Endothelial cell of umbilical vein (primary cell): ENCODE measurements at regions not wholly inside any gene's neighbourhood (a gene's known extent, or its start where the extent isn't known, plus 50 kb on each side); places are given as distances from the start of the nearest gene placed in this dataset.

Experiments
- BruUV-seq: library from RNA; stranded (reverse); fragments of 400-500 nt; replicated peaks from 2 replicates; lab custom pipeline; 2021; lab: Mats Ljungman, UMichigan
- CTCF ChIA-PET: fragments of 300-600, 350-600 bp; sonication (Branson Sonifier 250); formaldehyde crosslinking; loops from one replicate; lab custom pipeline; 2021; ENCODE audit warnings: antibody characterized with exemption, inconsistent platforms; lab: Charles Lee
- POLR2A ChIA-PET: fragments of 300-600, 350-600 bp; sonication (Branson Sonifier 250); formaldehyde crosslinking; loops from one replicate; lab custom pipeline; 2021; ENCODE audit warnings: antibody characterized with exemption, inconsistent platforms; lab: Charles Lee
- DNase-seq: peaks from one replicate; pipeline ENCODE4 v3.0.0-alpha.2; 2011; ENCODE audit warnings: low read depth, low spot score
- FAIRE-seq: peaks from 2 replicates; lab custom pipeline; 2011; peaks lifted over from hg19 to GRCh38; lab: Jason Lieb, UNC
- H2AFZ ChIP-seq: 2 replicates; pipeline ENCODE4 v1.6.0; 2012; ENCODE audit warnings: low read depth, low read length, control low read depth, inconsistent platforms
- H3K27ac ChIP-seq: 2 replicates; pipeline ENCODE4 v1.5.1; 2011; ENCODE audit warnings: low read depth, mild to moderate bottlenecking, control low read depth, low read length, moderate library complexity; ENCODE audit not compliant: insufficient read depth
- H3K27me3 ChIP-seq, 2 experiments: 2 replicates each; pipeline versions ENCODE4 v1.6.0 to v1.6.1; 2011; ENCODE audit warnings: low read length in 2 of 2, mixed read lengths in 1 of 2; ENCODE audit not compliant: control insufficient read depth in 2 of 2, insufficient read depth in 2 of 2
- H3K36me3 ChIP-seq, 2 experiments: 2 replicates in 1 of 2; 3 replicates in 1 of 2; pipeline ENCODE4 v1.5.1; 2011; ENCODE audit warnings: low read length in 2 of 2, mild to moderate bottlenecking in 1 of 2, moderate library complexity in 1 of 2; ENCODE audit not compliant: control insufficient read depth in 2 of 2, insufficient read depth in 2 of 2; ENCODE audit errors: extremely low read depth in 1 of 2
- H3K4me1 ChIP-seq: 3 replicates; pipeline ENCODE4 v1.5.1; 2011; ENCODE audit warnings: mild to moderate bottlenecking, low read length; ENCODE audit not compliant: control insufficient read depth, insufficient read depth; ENCODE audit errors: extremely low read depth
- H3K4me2 ChIP-seq: 2 replicates; pipeline ENCODE4 v1.6.1; 2011; ENCODE audit warnings: low read length, control low read depth, mixed read lengths; ENCODE audit not compliant: insufficient read depth
- H3K4me3 ChIP-seq, 3 experiments: fragments of 200-600 bp in 1 of 3; sonication (generic), shearing (Covaris generic) in 1 of 3; replicated peaks in 1 of 3; 2 replicates each; pipeline ENCODE4 v1.5.1; 2011 to 2016; ENCODE audit warnings: control low read depth in 3 of 3, low read length in 3 of 3, mild to moderate bottlenecking in 2 of 3, inconsistent platforms in 1 of 3, low read depth in 1 of 3, moderate library complexity in 1 of 3; ENCODE audit not compliant: insufficient read depth in 1 of 3
- H3K79me2 ChIP-seq: 2 replicates; pipeline ENCODE4 v1.6.0; 2012; ENCODE audit warnings: low read length, inconsistent platforms; ENCODE audit not compliant: control insufficient read depth, insufficient read depth
- H3K9ac ChIP-seq: replicated peaks from 2 replicates; pipeline ENCODE3; 2011; ENCODE audit warnings: low read length, control low read depth; ENCODE audit not compliant: insufficient read depth; ENCODE audit errors: extremely low read depth
- H3K9me1 ChIP-seq: replicated peaks from 3 replicates; pipeline ENCODE4 v1.6.0; 2011; ENCODE audit warnings: mild to moderate bottlenecking, low read length; ENCODE audit not compliant: control insufficient read depth, insufficient read depth; ENCODE audit errors: extremely low read depth
- H3K9me3 ChIP-seq: replicated peaks from 2 replicates; pipeline ENCODE4 v1.5.1; 2012; ENCODE audit warnings: low read length, inconsistent platforms; ENCODE audit not compliant: control insufficient read depth, insufficient read depth
- H4K20me1 ChIP-seq: replicated peaks from 2 replicates; pipeline ENCODE3; 2011; ENCODE audit warnings: mild to moderate bottlenecking, low read length; ENCODE audit not compliant: control insufficient read depth, insufficient read depth; ENCODE audit errors: extremely low read depth
- CTCF ChIP-seq, 2 donors: IDR thresholded peaks; 1 replicate in 1 of 2; 2 replicates in 1 of 2; pipeline ENCODE4 v1.5.1; 2011; ENCODE audit warnings: low read length in 2 of 2, mild to moderate bottlenecking in 2 of 2, moderate library complexity in 2 of 2, control low read depth in 1 of 2, inconsistent platforms in 1 of 2, low read depth in 1 of 2; ENCODE audit not compliant: insufficient read depth in 1 of 2; ENCODE audit errors: extremely low read depth in 1 of 2
- EZH2 ChIP-seq: IDR thresholded peaks from 2 replicates; pipeline ENCODE4 v1.6.1; 2012; ENCODE audit warnings: borderline replicate concordance, low read depth, mild to moderate bottlenecking, moderate library complexity, low read length, inconsistent platforms; ENCODE audit not compliant: severe bottlenecking
- FOS ChIP-seq: IDR thresholded peaks from 2 replicates; pipeline ENCODE4 v1.6.1; 2011; ENCODE audit warnings: mild to moderate bottlenecking, low read length, moderate library complexity, borderline replicate concordance; ENCODE audit not compliant: insufficient read depth
- GATA2 ChIP-seq: IDR thresholded peaks from 2 replicates; pipeline ENCODE4 v1.7.0; 2011; ENCODE audit warnings: low read depth, mild to moderate bottlenecking, moderate library complexity, mixed read lengths, low read length; ENCODE audit not compliant: insufficient read length, insufficient read depth
- JUN ChIP-seq: IDR thresholded peaks from 2 replicates; pipeline ENCODE4 v1.6.1; 2011; ENCODE audit warnings: borderline replicate concordance, low read depth; ENCODE audit not compliant: insufficient read length, insufficient read depth
- MYC ChIP-seq: IDR thresholded peaks from one replicate; pipeline ENCODE4 v1.6.1; 2011; ENCODE audit warnings: mild to moderate bottlenecking, low read depth, low read length
- POLR2A ChIP-seq: IDR thresholded peaks from 2 replicates; pipeline ENCODE4 v1.6.1; 2012; ENCODE audit warnings: low read depth, mild to moderate bottlenecking, control low read depth, low read length
- POLR2AphosphoS5 ChIP-seq: IDR thresholded peaks from 2 replicates; pipeline ENCODE4 v1.6.1; 2012; ENCODE audit warnings: low read depth, mild to moderate bottlenecking, control low read depth, low read length, moderate library complexity; ENCODE audit not compliant: insufficient read depth
- dilution Hi-C: fragments of 300-500 bp; cut with MboI; formaldehyde crosslinking; loops from one replicate; pipeline ENCODE4 v1.15.0; 2019; ENCODE audit warnings: low sequenced_read_pairs; ENCODE audit not compliant: extremely low pct_ligation_motif_present
- intact Hi-C: fragments of 100-400 bp; cut with micrococcal nuclease; formaldehyde crosslinking; loops from one replicate; pipeline ENCODE4 v1.10.0; 2022
- TF ChIP-seq, protein P1 (sequence below): IDR thresholded peaks from 2 replicates; pipeline ENCODE4 v1.6.1; 2011; ENCODE audit not compliant: insufficient read depth, insufficient read length

DNA sequence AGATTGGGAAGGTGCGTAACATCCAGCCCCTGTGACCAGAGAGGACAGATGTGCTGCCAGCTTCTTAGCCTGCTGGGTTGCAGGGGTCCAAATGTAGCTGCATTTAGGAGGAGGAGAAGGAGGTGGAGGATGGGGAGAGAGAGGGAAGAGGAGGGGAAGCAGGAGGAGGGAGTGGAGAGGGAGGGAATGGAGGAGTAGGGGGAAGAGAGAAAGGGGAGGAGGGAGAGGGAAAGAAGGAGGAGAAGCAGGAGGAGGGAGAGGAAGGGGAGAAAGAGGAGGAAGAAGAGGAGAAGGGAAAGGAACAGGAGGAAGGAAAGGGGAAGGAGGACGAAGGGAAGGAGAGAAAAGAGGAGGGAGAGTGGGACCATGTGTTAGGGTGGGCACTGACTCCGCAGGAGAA is 108.6 kb downstream of the ABCC12 start:
- CTCF ChIA-PET: interaction anchor here (0.6 to 1.3 kb wide), 4 partner anchors 8 to 1873 kb away, joined by 3 to 4 read pairs (median 4); partner anchors contain the start of gene NETO2

More for the DNA sequence above, 108.6 kb downstream of the ABCC12 start:
- Histone ChIP-seq H3K27ac (no peak overlapping the region), H3K9ac (no peak overlapping the region), H3K27me3 (no peaks in the 10 kb centered on the region), H3K9me1 (no peaks in the 10 kb centered on the region), H3K4me3 (no peak overlapping the region), H3K36me3 (no peaks in the 10 kb centered on the region), H3K4me2 (no peak overlapping the region), H3K4me1 (no peaks in the 10 kb centered on the region), H3K9me3 (no peaks in the 10 kb centered on the region), H2AFZ (no peak overlapping the region), H4K20me1 (no peaks in the 10 kb centered on the region), H3K79me2 (no peaks in the 10 kb centered on the region)
- no peak for DNase-seq
- TF ChIP-seq MYC: no peak
- TF ChIP-seq FOS: no peak
- TF ChIP-seq JUN: no peak
- TF ChIP-seq CTCF (IDR thresholded peaks at IDR 0.05; ENCODE audit: extremely low read depth in 1 of 2, insufficient read depth in 1 of 2, low read depth in 1 of 2, low read length in 2 of 2): no peak
- no peak for TF ChIP-seq POLR2AphosphoS5
- no peak for TF ChIP-seq EZH2
- TF ChIP-seq, protein P1, sequence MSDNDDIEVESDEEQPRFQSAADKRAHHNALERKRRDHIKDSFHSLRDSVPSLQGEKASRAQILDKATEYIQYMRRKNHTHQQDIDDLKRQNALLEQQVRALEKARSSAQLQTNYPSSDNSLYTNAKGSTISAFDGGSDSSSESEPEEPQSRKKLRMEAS: no peak
- TF ChIP-seq GATA2: no peak
- TF ChIP-seq POLR2A: no peak
- no peak for FAIRE-seq
- dilution Hi-C loops (no loop called here), intact Hi-C loops (no loop called here)
- POLR2A ChIA-PET: no interaction called here
- BruUV-seq: no TSS peak
